Putamen (tissue), 1 donor: ENCODE measurements at regions not wholly inside any gene's neighbourhood (a gene's known extent, or its start where the extent isn't known, plus 50 kb on each side); places are given as distances from the start of the nearest gene placed in this dataset.
"Not testable (repeated sequence)": the region's sequence is repeated elsewhere in the genome, so short reads cannot be mapped to it uniquely, and the experiment has no call there.

ENCODE experiments used
- DNase-seq: peaks from one replicate; pipeline ENCODE4 v3.0.0-alpha.2; 2016; ENCODE audit warnings: low spot score

DNA sequence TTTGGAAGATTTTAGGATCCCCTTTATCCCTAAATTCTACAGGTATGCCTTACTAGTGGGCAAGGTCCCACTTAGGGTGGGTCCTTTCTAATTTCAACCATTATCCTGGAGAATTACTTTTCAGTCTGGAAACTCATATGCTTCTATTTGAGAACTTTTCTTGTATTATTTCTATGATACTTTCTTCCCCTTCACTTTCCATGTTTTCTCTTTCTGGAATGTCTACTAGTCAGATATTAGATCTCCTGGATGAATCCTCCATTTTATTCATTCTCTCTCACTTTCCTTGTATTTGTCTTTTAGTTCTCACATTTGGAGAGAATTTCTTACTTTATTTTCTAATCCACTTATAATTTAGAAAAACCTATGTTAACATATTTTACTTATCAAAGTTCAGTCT lies 83.9 kb upstream of the SIPA1L2 start:
- no peak for DNase-seq

DNA sequence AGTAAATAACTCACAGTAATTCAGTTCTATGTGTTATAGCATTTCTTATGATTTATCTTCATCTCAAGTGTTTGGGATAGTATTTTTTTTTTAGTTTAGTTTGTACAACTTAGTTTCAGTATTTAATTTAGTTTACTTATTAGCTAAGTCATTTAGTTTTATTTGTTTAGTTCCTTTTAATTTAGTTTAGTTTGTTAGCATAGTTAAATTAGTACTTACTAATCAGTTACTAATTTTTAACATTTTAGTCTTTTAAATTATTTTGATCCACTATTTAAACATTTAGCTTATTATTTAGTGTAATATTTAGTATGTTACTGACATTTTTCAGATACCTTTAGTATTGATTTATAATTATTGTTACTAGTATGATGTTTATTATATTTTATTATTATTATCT lies 85.2 kb upstream of the SIPA1L2 start:
- DNase-seq, result no peak

DNA sequence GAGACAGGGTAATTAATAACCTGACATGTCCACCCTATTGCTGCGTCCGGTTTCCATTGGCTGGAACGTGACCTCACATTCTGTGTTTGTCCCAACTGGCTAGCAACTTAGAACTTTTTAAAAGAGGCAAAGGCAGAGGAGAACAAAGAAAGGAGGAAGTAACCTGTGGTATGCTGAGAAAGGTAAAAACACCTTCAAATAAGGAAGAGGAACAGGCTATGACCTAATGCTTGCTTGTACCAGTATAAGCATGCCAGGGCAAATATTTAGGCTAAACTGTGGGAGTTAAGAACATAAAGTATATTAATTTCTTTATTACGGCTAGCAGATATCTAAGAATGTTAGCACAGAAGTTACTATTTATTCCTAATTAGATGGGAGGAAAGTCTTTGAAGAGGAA lies 87.3 kb upstream of the MAP10 start:
- not testable (repeated sequence) for DNase-seq

DNA sequence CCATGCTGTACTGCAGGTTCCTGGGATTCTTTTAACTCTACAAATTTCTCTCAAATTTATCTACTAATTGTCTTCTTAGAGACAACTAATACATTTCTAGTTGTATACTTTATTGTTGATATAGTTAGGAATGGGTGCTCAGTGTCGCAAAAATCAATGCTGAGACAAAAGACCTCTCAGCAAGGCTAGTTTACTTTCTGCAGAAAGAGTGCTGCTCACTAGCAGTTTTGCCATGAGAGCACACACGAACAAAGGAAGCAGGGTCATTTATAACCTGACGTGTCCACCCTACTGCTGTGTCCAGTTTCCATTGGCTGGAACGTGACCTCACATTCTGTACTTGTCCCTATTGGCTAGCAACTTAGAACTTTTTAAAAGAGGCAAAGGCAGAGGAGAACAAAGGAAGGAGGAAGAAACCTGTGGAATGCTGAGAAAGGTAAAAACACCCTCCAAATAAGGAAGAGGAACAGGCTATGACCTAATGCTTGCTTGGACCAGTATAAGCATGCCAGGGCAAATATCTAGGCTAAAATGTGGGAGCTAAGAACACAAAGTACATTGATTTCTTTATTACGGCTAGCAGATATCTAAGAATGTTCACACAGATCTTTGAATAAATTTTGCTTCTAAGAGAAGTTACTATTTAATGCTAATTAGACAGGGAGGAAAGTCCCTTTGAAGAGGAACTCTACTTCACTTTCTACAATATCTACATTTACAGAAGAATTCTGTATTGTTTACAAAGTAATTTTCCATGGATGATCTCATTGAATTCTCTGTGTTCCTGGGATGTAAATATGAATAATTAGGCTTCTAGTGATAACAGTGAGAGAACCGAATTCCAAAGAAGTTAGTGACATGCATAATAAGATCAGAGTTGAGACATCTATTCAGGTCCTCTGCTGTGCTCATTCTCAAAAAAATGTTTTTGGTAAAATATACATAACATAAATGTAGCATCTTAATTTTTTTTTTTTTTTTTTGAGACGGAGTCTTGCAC lies 86.0 kb upstream of the MAP10 start:
- DNase-seq, result no peak

DNA sequence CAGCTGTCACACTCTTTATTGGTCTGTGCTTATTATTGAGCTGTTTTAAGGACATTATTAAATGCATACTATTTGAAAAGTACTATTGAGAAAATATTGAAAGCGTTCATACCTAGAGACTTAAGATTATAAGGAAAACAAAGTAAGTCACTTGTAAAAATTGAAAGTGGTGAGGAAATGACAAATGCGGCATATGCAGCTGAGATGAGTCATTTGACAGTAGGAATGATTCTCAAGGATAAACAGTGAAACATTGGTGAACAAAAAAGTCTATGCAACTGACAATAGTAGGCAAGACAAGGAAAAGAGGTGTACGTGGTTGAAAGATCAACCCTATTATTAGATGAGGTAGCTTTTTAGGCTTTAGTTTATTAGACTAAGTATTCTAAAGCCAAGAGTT lies 82.6 kb upstream of the MAP10 start:
- no peak for DNase-seq

DNA sequence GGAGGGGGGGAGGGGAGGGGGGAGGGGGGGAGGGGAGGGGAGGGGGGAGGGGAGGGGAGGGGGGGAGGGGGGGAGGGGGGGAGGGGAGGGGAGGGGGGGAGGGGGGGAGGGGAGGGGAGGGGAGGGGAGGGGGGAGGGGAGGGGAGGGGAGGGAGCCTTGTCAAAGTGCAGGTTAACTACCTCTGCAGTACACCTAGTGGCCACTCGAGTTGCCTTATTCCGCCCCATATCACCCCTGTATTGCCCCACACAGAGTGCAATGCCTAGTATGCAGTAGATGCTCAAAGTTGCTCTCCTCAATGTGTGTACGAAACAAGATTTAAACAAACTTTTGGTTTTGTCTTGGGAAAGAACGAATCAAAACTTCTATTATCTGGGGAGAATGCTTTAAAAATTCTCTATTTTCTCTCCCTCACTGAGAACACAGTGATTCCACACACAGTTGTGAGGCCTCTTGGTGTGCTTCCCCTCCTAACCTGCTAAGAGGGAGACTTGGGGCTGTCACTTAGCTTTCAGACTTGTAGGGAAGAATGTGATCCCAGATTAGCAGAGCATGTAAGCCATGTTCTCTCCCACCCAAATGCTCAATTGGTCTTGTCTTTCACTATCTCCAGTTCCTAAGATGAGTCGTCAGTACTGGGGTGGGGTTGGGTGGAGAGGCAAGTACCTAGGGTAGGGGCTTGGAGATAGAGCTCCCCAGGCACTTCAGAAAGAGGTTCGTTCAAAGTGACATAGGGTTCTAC lies 79.7 kb upstream of the MAP10 start:
- DNase-seq, result no peak

DNA sequence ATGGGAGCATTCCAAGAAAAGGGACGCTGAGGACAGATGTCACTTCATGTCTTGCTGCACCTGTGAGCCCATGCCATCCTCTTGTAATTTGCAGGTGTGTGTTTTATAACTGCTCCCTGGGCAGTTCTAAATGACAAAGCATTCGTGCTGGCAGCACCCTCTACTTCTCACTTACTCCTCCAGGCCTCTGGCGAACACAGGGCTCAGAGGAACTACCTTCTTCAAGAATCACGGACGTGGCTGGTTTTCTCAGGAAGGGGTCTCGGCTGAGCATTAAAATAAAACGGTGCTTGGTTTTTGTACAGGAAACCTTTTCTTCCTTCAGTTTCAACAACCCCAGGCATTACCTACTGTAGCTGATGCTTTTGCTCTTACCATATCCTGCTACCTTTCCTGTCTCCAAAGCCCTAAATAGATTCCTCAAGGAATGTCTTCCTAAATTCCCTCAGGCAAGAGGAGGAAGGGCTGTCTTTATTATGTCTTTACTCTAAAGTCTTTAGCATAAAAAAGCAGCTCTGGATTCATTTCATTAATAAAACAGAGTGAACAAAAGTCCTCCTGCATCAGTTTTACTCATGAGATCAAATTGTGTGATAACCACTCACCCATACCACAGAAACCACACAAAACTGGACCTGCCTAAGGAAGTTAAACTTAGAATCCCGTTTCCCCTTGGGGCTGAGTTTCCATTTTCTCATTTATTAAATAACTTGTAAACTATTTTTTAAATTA lies 79.0 kb upstream of the MAP10 start:
- no peak for DNase-seq

DNA sequence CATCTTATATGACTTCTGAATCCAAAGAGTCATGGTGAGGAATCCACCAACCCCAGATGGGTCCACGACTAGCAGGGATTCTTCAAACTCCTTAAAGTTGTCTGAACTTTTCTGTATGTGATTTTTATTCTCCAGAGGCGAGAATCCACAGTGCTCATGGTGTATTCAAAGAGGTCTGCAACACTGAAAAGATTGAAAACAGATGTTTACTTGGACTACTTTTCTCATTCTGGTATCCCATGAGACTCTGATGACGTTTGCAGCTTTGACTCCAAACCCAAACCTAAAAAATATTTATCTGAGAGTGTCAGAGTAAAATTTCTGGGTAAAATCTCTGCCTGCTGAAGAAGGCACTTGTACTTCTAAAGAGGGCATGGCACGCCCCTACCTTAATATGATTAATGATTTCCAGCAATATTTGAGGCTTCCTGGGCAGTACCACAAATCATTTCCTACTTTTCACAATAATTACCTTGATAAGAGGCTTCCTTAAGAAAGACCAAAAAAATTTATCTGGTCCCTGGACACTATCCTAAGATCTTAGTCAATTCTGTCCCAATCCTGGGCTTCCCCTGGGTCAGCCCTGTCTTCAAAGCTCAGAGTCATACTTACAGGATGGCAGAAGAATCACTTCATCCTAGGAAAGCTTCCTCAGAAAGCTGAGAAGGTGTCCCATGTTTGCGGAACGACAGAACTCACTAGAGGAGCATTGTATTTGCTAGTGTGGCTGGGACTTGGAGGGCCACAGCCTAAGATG lies 76.5 kb upstream of the MAP10 start:
- DNase-seq, result no peak

DNA sequence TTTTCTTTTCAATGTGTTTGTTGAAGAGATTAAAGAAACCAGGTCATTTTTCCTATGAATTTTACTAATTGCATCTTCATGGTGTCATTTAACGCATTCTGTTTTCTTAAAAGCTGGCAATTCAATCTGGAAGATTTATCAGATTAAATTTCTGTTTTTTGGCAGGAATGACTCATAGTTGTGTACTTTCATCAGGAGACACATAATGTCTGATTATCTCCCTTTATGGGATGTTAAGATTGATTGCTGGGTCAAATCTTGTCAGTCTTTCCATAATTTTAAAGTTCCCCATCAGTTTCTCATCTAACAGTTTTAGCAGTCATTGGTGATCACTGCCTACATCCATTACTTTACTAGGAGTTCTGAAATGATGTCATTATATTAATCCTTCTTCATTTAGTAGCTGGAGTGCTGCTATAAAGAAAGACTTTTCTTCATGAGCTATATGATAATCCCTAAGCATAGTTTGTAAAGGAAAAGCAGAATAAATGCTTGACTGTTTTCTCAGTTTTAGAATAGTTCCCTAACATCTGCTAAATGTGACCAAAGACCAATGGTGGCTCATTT lies 72.8 kb upstream of the MAP10 start:
- DNase-seq, result no peak

DNA sequence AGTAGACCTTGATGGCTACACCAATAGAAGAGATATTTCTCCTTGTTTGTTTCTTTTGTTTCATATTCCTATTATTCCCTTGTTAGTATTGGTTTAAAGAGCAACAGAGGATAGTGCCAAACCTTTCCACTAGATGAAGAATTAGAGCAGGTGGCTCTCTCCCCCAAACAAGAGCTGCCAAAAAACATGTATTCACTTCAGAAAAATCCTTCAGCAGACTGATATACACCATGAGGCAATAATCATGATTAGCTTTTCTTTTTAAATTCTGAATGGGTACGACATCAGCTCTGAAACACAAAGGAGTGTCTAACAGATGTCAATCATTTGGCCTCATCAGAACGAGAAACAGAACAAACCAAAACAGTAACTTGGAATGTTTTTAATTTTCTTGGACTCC lies 67.3 kb upstream of the MAP10 start:
- DNase-seq, result no peak

DNA sequence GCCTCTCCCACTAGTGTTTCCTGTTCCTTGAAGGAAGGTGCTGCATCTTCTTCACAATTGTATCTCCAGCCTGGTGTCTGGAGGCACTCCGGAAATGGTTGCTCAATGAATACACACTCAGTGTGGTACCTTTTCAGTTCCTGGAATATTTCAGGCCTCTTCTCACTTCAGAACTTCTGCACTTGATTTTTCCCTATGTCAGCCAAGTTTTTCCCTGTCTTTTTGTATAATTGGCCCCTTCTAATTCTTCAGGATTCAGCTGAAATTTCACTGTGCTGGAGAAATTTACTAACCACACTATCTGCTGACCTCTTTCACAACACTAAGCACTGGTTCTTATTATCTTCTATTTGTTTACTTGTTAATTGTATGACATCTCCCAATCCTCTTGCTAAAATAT lies 61.2 kb upstream of the MAP10 start:
- DNase-seq, result no peak

DNA sequence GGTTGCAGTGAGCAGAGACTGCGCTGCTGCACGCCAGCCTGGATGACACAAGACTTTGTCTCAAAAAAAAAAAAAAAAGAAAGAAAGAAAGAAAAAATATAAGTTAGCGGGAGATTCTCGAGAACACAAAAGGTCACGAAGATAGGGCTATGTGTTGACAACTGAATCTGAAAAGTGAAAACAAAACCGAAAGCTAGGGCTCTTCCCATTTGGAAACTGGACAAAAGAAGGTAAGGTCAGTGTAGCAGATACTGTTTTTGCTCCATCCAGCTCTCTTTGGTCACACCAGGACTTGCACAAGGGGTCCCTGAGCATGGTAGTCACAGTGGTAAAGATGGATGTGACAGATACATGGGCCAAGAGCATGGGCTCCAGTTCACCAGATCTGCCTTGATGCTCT lies 60.4 kb upstream of the MAP10 start:
- no peak for DNase-seq

DNA sequence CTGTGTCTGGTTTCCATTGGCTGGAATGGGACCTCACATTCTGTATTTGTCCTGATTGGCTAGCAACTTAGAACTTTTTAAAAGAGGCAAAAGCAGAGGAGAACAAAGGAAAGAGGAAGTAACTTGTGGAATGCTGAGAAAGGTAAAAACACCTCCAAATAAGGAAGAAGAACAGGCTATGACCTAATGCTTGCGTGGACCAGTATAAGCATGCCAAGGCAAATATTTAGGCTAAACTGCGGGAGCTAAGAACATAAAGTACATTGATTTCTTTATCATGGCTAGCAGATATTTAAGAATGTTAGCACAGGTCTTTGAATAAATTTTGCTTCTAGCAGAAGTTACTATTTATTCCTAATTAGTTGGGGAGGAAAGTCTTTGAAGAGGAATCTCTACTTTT lies 59.5 kb upstream of the MAP10 start:
- DNase-seq, result not testable (repeated sequence)

DNA sequence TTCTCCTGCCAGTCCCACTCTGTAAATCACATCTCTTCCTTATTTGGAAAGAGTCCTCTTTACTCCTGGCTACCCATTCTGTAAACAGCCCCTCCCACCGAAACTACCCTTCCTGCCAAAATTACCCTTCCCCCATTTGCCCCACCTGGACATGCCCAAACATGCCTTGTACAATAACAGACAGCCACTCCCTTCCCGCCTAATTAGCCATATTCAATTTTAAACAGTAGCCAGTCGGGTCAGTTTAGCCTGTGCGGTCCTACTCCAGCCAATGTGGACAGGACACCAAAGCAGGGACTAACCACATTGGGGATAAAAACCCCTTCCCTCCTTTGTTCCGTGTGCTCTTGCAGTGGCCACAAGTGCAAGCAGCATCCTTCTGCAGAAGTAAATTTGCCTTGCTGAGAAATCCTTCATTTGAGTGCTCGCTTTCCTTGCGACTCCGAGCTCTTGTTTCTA lies 56.3 kb upstream of the MAP10 start:
- no peak for DNase-seq

DNA sequence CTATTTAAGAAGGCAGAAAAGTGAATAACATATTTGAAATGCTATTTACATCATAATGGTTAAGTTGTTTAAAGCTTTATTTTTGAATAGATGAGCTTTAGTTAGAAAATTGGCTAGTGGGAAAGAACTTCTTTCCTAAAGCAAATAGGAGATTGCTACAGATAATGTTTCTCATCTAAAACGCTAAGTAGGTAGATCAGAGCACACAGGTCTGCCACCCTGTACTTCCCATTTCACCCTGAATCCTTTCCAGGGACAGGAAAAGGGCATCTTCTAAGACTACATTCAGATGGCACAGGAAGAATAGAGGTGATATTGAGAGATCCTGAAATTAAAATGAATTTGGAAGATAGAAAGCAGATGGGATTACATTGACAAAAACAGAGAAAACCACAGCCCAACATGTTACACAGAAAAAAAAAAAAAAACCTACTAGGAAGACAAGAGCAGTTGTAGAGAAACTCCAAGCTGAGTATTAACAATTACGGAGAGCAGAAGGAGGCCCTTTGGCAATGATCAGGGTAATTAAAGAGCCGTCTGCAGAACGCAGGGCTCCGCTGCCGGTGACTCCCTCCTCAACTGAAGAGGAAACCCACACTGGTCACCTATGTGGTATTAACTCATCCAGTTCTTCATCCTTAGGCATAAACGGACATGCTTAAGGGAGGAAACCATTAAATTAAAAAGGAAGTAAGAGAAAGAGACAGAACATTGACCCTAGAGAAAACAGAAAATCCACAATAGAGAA lies 53.6 kb upstream of the MAP10 start:
- no peak for DNase-seq

DNA sequence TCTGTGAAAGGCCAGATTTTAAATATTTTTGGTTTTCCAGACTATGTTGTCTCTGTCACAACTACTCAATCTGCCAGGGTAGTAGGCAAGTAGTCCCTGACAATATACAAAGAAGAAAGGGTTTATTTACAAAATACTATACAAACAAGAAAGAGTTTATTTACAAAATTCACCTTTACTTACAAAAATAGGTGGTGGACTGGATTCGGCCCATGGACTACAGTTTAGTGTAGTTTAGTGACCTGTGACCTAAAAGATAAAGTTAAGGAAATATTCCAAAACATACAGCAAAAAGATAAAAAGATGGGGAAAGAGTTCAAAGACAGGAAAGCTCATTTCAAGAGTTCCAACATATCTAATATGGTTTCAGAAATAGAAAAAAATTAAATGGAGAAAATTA lies 52.9 kb upstream of the MAP10 start:
- no peak for DNase-seq

DNA sequence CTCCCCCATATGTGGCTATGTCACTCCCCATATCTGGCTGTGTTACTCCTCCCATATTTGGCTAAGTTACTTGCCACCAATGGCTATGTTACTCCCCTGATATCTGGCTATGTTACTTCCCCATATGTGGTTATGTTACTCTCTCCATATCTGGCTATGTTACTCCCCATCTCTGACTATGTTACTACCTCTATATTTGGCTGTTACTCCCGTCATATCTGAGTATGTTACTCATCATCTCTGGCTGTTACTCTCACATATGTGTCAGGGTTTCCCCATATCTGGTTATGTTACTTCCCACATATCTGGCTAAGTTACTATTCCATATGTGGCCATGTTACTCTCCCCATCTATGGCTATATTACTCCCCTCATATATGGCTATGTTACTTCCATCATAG lies 50.3 kb upstream of the MAP10 start:
- no peak for DNase-seq
